HCT116 (cell line): ENCODE measurements at regions not wholly inside any gene's neighbourhood (a gene's known extent, or its start where the extent isn't known, plus 50 kb on each side); places are given as distances from the start of the nearest gene placed in this dataset.

ENCODE experiments used
- CBX3 ChIP-seq: IDR thresholded peaks from 2 replicates; pipeline ENCODE4 v1.6.1; 2012; ENCODE audit warnings: low read depth
- EZH2 ChIP-seq: fragments of 200-600 bp; sonication (generic); IDR thresholded peaks from 2 replicates; pipeline ENCODE4 v1.6.1; 2017; ENCODE audit warnings: antibody characterized with exemption, mixed run types
- POLR2A ChIP-seq: IDR thresholded peaks from 2 replicates; pipeline ENCODE4 v1.7.0; 2011; ENCODE audit warnings: borderline replicate concordance; ENCODE audit not compliant: insufficient read depth, insufficient read length; ENCODE audit errors: extremely low read depth
- POLR2AphosphoS5 ChIP-seq: IDR thresholded peaks from 2 replicates; pipeline ENCODE4 v1.6.1; 2011; ENCODE audit warnings: mild to moderate bottlenecking, low read depth, low read length, moderate library complexity
- RAD21 ChIP-seq: IDR thresholded peaks from 2 replicates; pipeline ENCODE4 v1.6.1; 2012; ENCODE audit warnings: low read depth, mild to moderate bottlenecking
- SIN3A ChIP-seq: IDR thresholded peaks from 2 replicates; pipeline ENCODE4 v1.6.1; 2012; ENCODE audit warnings: low read depth
- SP1 ChIP-seq: IDR thresholded peaks from 2 replicates; pipeline ENCODE4 v1.6.1; 2012; ENCODE audit warnings: low read depth
- TCF7L2 ChIP-seq: IDR thresholded peaks from 2 replicates; pipeline ENCODE4 v1.7.0; 2011; ENCODE audit warnings: borderline replicate concordance, inconsistent platforms; ENCODE audit not compliant: insufficient read depth, insufficient read length; ENCODE audit errors: extremely low read depth
- YY1 ChIP-seq: IDR thresholded peaks from 2 replicates; pipeline ENCODE4 v1.6.1; 2011; ENCODE audit warnings: low read length, low read depth, moderate library complexity, mild to moderate bottlenecking; ENCODE audit not compliant: insufficient replicate concordance; ENCODE audit errors: extremely low read depth
- ZFX ChIP-seq: fragments of 450-650 bp; IDR thresholded peaks from 2 replicates; pipeline ENCODE4 v1.6.1; 2017
- ZNF274 ChIP-seq: fragments of 200-500 bp; sonication (Bioruptor generic); IDR thresholded peaks from 2 replicates; pipeline ENCODE4 v1.6.1; 2014; ENCODE audit warnings: mild to moderate bottlenecking, low read depth, low read length, inconsistent platforms
- TF ChIP-seq, protein P1 (sequence below), 3 experiments: fragments of 200-600 bp in 1 of 3; sonication (generic) in 1 of 3; IDR thresholded peaks in 2 of 3; conservative IDR thresholded peaks in 1 of 3; 2 replicates each; pipeline ENCODE4 v1.5.1; 2012 to 2017; ENCODE audit warnings: low read depth in 2 of 3, low read length in 2 of 3, antibody characterized with exemption in 1 of 3, borderline replicate concordance in 1 of 3, control low read depth in 1 of 3, mild to moderate bottlenecking in 1 of 3, mixed read lengths in 1 of 3, mixed run types in 1 of 3, moderate library complexity in 1 of 3; ENCODE audit not compliant: insufficient read depth in 1 of 3
- TF ChIP-seq, protein P2 (sequence below): IDR thresholded peaks from 2 replicates; pipeline ENCODE4 v1.6.1; 2012

DNA sequence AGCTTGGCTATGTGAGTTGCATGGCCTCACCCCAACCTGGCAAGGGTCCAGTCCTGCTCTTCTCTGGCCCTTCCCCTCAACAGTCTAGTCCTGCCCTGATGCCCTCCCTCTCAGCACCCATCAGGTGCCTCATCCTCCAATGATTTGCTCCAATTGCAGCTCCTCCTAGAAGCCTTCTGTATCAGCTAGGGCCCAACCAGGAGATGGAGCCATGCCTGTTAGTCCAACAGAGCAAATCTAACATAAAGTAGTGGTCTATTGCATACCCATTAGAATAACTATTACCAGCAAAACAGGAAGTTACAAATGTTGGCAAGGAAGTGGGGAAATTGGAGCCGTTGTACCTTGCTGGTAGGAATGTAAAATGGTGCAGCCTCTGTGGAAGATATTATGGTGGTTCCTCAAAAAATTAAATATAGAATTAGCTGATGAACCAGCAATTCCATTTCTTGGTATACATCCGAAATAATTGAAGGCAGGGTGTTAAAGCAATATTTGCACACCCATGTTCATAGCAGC lies 163.5 kb downstream of the VRK1 start:
- TF ChIP-seq, protein P1, sequence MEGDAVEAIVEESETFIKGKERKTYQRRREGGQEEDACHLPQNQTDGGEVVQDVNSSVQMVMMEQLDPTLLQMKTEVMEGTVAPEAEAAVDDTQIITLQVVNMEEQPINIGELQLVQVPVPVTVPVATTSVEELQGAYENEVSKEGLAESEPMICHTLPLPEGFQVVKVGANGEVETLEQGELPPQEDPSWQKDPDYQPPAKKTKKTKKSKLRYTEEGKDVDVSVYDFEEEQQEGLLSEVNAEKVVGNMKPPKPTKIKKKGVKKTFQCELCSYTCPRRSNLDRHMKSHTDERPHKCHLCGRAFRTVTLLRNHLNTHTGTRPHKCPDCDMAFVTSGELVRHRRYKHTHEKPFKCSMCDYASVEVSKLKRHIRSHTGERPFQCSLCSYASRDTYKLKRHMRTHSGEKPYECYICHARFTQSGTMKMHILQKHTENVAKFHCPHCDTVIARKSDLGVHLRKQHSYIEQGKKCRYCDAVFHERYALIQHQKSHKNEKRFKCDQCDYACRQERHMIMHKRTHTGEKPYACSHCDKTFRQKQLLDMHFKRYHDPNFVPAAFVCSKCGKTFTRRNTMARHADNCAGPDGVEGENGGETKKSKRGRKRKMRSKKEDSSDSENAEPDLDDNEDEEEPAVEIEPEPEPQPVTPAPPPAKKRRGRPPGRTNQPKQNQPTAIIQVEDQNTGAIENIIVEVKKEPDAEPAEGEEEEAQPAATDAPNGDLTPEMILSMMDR (IDR thresholded peaks at IDR 0.05 in 2 of 3, conservative IDR thresholded peaks at IDR 0.05 in 1 of 3; ENCODE audit: borderline replicate concordance in 1 of 3, insufficient read depth in 1 of 3, low read depth in 2 of 3, low read length in 2 of 3): no peak
- TF ChIP-seq ZNF274 (no peak), RAD21 (no peak), POLR2A (no peak), POLR2AphosphoS5 (no peak), ZFX (no peak), TCF7L2 (no peak), EZH2 (no peak), SP1 (no peak), SIN3A (no peak), CBX3 (no peak), YY1 (no peak)
- TF ChIP-seq, protein P2, sequence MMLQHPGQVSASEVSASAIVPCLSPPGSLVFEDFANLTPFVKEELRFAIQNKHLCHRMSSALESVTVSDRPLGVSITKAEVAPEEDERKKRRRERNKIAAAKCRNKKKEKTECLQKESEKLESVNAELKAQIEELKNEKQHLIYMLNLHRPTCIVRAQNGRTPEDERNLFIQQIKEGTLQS: no peak
